HepG2 (cell line): ENCODE measurements at regions not wholly inside any gene's neighbourhood (a gene's known extent, or its start where the extent isn't known, plus 50 kb on each side); places are given as distances from the start of the nearest gene placed in this dataset.

ENCODE experiments used
- ATAC-seq: fragments of 200-7000 bp; cut with Tn5 transposase; 3 replicates; pipeline ENCODE4 v1.9.1; 2020; ENCODE audit warnings: mild to moderate bottlenecking, moderate library complexity
- BruUV-seq: library from RNA; stranded (reverse); fragments of 400-500 nt; replicated peaks from 2 replicates; lab custom pipeline; 2021; lab: Mats Ljungman, UMichigan
- CTCF ChIA-PET: fragments of 300-600 bp; formaldehyde crosslinking; extraction: SDS; loops from one replicate; lab custom pipeline; 2021; ENCODE audit warnings: low total read pairs, inconsistent platforms, low intra/inter-chr PET ratio; lab: Yijun Ruan, JAX
- POLR2A ChIA-PET: fragments of 350-600 bp; sonication (Branson Sonifier 250); formaldehyde crosslinking; loops from one replicate; lab custom pipeline; 2020; ENCODE audit warnings: antibody characterized with exemption, inconsistent platforms; lab: Yijun Ruan, JAX
- DNase-seq: peaks from one replicate; pipeline ENCODE4 v3.0.0-alpha.2; 2015; ENCODE audit warnings: low spot score
- FAIRE-seq: peaks from 3 replicates; lab custom pipeline; 2011; peaks lifted over from hg19 to GRCh38; lab: Jason Lieb, UNC
- H2AFZ ChIP-seq: one replicate; pipeline ENCODE4 v1.6.1; 2011; ENCODE audit warnings: low read length, inconsistent platforms
- H3K27ac ChIP-seq: fragments of 300-600 bp; 3 replicates; pipeline ENCODE4 v1.8.0; 2011; ENCODE audit warnings: mixed run types, mild to moderate bottlenecking, mixed read lengths, low read length, inconsistent platforms; ENCODE audit not compliant: insufficient read depth; ENCODE audit errors: extremely low read length
- H3K27me3 ChIP-seq, 2 experiments: fragments of 200-600 bp in 1 of 2; 2 replicates in 1 of 2; 3 replicates in 1 of 2; pipeline versions ENCODE4 v1.6.0 to v1.8.0; 2011; ENCODE audit warnings: low read length in 2 of 2, mild to moderate bottlenecking in 2 of 2, moderate library complexity in 2 of 2, inconsistent platforms in 1 of 2; ENCODE audit not compliant: insufficient read depth in 2 of 2, control insufficient read depth in 1 of 2
- H3K36me3 ChIP-seq, 2 experiments: fragments of 200-600 bp in 1 of 2; replicated peaks in 1 of 2; 2 replicates in 1 of 2; 3 replicates in 1 of 2; pipeline versions ENCODE4 v1.5.1 to v1.8.0; 2011; ENCODE audit warnings: low read length in 2 of 2, inconsistent platforms in 1 of 2; ENCODE audit not compliant: insufficient read depth in 2 of 2, control insufficient read depth in 1 of 2
- H3K4me1 ChIP-seq: 2 replicates; pipeline ENCODE4 v1.5.1; 2012; ENCODE audit warnings: low read length, inconsistent platforms; ENCODE audit not compliant: insufficient read depth
- H3K4me2 ChIP-seq: 2 replicates; pipeline ENCODE4 v1.6.0; 2011; ENCODE audit warnings: low read depth, low read length, inconsistent platforms
- H3K4me3 ChIP-seq, 3 experiments: fragments of 200-600 bp in 1 of 3; sonication (generic), shearing (Covaris generic) in 1 of 3; replicated peaks in 1 of 3; 2 replicates each; pipeline ENCODE4 v1.5.1; 2011 to 2016; ENCODE audit warnings: low read length in 3 of 3, inconsistent platforms in 2 of 3, low read depth in 2 of 3, mild to moderate bottlenecking in 2 of 3, control low read depth in 1 of 3, mixed read lengths in 1 of 3; ENCODE audit not compliant: insufficient read depth in 1 of 3
- H3K79me2 ChIP-seq: one replicate; pipeline ENCODE4 v1.6.1; 2011; ENCODE audit warnings: low read length, inconsistent platforms; ENCODE audit not compliant: insufficient read depth
- H3K9ac ChIP-seq: 2 replicates; pipeline ENCODE4 v1.6.0; 2011; ENCODE audit warnings: mild to moderate bottlenecking, low read depth, low read length, inconsistent platforms; ENCODE audit not compliant: insufficient read depth
- H3K9me3 ChIP-seq: 2 replicates; pipeline ENCODE4 v1.5.1; 2012; ENCODE audit warnings: mild to moderate bottlenecking, low read length
- H4K20me1 ChIP-seq: 2 replicates; pipeline ENCODE4 v1.6.0; 2011; ENCODE audit warnings: inconsistent platforms, mild to moderate bottlenecking, low read length, moderate library complexity; ENCODE audit not compliant: insufficient read depth
- GPN1 ChIP-seq: sonication (generic); formaldehyde crosslinking; IDR thresholded peaks from 2 replicates; pipeline ENCODE4 v1.5.1; 2020; ENCODE audit warnings: missing genetic modification reagents, borderline replicate concordance
- MED8 ChIP-seq: sonication (generic); formaldehyde crosslinking; IDR thresholded peaks from 2 replicates; pipeline ENCODE4 v1.8.1; 2023; ENCODE audit warnings: mild to moderate bottlenecking, missing genetic modification reagents; ENCODE audit not compliant: insufficient replicate concordance
- POLR2G ChIP-seq: fragments of 200-400 bp; formaldehyde crosslinking; IDR thresholded peaks from 2 replicates; pipeline ENCODE4 v1.6.1; 2018; ENCODE audit warnings: mild to moderate bottlenecking, low read depth, low read length, moderate library complexity
- RFX5 ChIP-seq: IDR thresholded peaks from 2 replicates; pipeline ENCODE4 v1.6.1; 2011; ENCODE audit warnings: low read depth, low read length, improper control_type of control experiment
- SMARCE1 ChIP-seq: fragments of 450-650 bp; IDR thresholded peaks from 2 replicates; pipeline ENCODE4 v1.6.1; 2017; ENCODE audit warnings: borderline replicate concordance
- TFDP1 ChIP-seq: IDR thresholded peaks from 2 replicates; pipeline ENCODE4 v1.6.1; 2016; ENCODE audit warnings: missing compliant biosample characterization, missing genetic modification reagents, borderline replicate concordance
- TMF1 ChIP-seq: sonication (generic); formaldehyde crosslinking; IDR thresholded peaks from 2 replicates; pipeline ENCODE4 v1.8.1; 2022; ENCODE audit warnings: low read depth, missing genetic modification reagents
- XBP1 ChIP-seq: sonication (generic); formaldehyde crosslinking; IDR thresholded peaks from 2 replicates; pipeline ENCODE4 v1.5.0; 2020; ENCODE audit warnings: missing genetic modification reagents
- ZNF224 ChIP-seq: sonication (generic); formaldehyde crosslinking; IDR thresholded peaks from 2 replicates; pipeline ENCODE4 v1.5.0; 2020; ENCODE audit warnings: mild to moderate bottlenecking, missing genetic modification reagents
- WGBS: methylation state at CpG from one replicate; pipeline ENCODE4 v1.1.6; 2017; ENCODE audit warnings: low lambda C conversion rate; 5-methylcytosine and 5-hydroxymethylcytosine counted together
- in situ Hi-C: cut with HindIII; loops from 2 replicates; pipeline ENCODE4 v1.10.0; 2017; ENCODE audit warnings: low pct_unique_long_range_greater_than_20kb; ENCODE audit not compliant: extremely low pct_ligation_motif_present
- intact Hi-C: fragments of 100-400 bp; cut with micrococcal nuclease; formaldehyde crosslinking; loops from one replicate; pipeline ENCODE4 v1.10.0; 2022; ENCODE audit not compliant: unreplicated experiment
- TF ChIP-seq, protein P1 (sequence below): sonication (generic); formaldehyde crosslinking; IDR thresholded peaks from 2 replicates; pipeline ENCODE4 v1.4.0; 2020; ENCODE audit warnings: missing genetic modification reagents
- TF ChIP-seq, protein P2 (sequence below): sonication (generic); formaldehyde crosslinking; IDR thresholded peaks from 2 replicates; pipeline ENCODE4 v1.8.0; 2022; ENCODE audit warnings: mild to moderate bottlenecking, missing genetic modification reagents; ENCODE audit not compliant: insufficient replicate concordance
- TF ChIP-seq, protein P3 (sequence below): sonication (generic); formaldehyde crosslinking; IDR thresholded peaks from 2 replicates; pipeline ENCODE4 v1.9.0; 2021; ENCODE audit warnings: missing genetic modification reagents, mild to moderate bottlenecking, borderline replicate concordance

- ChIA-PET CTCF (no interaction called here), POLR2A (no interaction called here)
- Histone ChIP-seq H3K4me1 (no peaks in the 10 kb centered on the region), H3K36me3 (no peaks in the 10 kb centered on the region), H3K4me2 (no peak overlapping the region), H3K4me3 (no peak overlapping the region), H2AFZ (no peak overlapping the region), H3K27ac (no peak overlapping the region), H3K9me3 (peaks cover 6% of the 10 kb centered on the region; the same call in 1 of the 2 replicates), H3K79me2 (no peaks in the 10 kb centered on the region), H3K9ac (no peak overlapping the region), H3K27me3 (0 out of 5 replicates have a peak, but pooled peaks cover 0 to 1% of the 10 kb centered on the region in 2 experiments), H4K20me1 (no peaks in the 10 kb centered on the region)
- TF ChIP-seq GPN1 (CRISPR knock-in tag): no peak
- TF ChIP-seq, protein P1, sequence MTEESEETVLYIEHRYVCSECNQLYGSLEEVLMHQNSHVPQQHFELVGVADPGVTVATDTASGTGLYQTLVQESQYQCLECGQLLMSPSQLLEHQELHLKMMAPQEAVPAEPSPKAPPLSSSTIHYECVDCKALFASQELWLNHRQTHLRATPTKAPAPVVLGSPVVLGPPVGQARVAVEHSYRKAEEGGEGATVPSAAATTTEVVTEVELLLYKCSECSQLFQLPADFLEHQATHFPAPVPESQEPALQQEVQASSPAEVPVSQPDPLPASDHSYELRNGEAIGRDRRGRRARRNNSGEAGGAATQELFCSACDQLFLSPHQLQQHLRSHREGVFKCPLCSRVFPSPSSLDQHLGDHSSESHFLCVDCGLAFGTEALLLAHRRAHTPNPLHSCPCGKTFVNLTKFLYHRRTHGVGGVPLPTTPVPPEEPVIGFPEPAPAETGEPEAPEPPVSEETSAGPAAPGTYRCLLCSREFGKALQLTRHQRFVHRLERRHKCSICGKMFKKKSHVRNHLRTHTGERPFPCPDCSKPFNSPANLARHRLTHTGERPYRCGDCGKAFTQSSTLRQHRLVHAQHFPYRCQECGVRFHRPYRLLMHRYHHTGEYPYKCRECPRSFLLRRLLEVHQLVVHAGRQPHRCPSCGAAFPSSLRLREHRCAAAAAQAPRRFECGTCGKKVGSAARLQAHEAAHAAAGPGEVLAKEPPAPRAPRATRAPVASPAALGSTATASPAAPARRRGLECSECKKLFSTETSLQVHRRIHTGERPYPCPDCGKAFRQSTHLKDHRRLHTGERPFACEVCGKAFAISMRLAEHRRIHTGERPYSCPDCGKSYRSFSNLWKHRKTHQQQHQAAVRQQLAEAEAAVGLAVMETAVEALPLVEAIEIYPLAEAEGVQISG (CRISPR knock-in tag): no peak
- no peak for TF ChIP-seq POLR2G
- ATAC-seq (no peak), FAIRE-seq (no peak), DNase-seq (no peak)
- no CpG with 5 or more reads among the region's 2 CpGs for WGBS
- BruUV-seq: no TSS peak
- intact Hi-C loops: no loop called here
- in situ Hi-C loops: no loop called here
These were observed 165.0 kb upstream of the GORAB start for GRCh38 chr1:170366980-170367379.

DNA sequence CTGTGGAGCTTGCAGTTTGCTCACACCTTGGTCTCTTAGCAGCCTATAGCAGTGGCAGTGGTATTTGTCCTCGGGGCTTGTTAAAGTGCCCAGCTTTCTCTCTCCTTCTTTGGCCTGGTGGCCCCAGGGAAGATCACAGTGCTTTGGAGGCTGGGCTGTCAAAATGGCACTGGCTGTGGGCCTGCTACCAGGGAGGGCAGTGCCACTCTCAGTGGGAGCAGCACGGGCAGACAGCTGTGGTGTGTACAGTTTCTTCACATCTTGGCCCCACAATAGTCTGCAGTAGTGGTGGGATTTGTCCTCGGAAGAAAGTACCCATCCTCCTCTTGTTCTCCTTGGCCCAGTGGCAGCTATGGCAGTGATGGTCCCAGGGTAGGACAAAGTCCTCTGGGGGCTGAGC, 164.4 kb upstream of the GORAB start:
- Histone ChIP-seq H3K4me3 (no peak overlapping the region), H3K27ac (no peak overlapping the region), H3K4me2 (no peak overlapping the region), H3K79me2 (no peaks in the 10 kb centered on the region), H3K4me1 (no peaks in the 10 kb centered on the region), H3K9ac (no peak overlapping the region), H3K9me3 (peaks cover 6% of the 10 kb centered on the region; the same call in 1 of the 2 replicates), H3K36me3 (no peaks in the 10 kb centered on the region), H2AFZ (no peak overlapping the region), H4K20me1 (no peaks in the 10 kb centered on the region), H3K27me3 (0 out of 5 replicates have a peak, but pooled peaks cover 0 to 1% of the 10 kb centered on the region in 2 experiments)
- POLR2A ChIA-PET: no interaction called here
- in situ Hi-C loops: no loop called here
- intact Hi-C loops: no loop called here
- DNase-seq (no peak), FAIRE-seq (no peak), ATAC-seq (no peak)
- 0% methylated on average over 3 of the region's 3 CpGs for WGBS
- BruUV-seq: no TSS peak
- CTCF ChIA-PET: no interaction called here
- TF ChIP-seq SMARCE1 (no peak), MED8 (CRISPR knock-in tag) (no peak), ZNF224 (CRISPR knock-in tag) (no peak), TFDP1 (CRISPR knock-in tag) (no peak), TMF1 (CRISPR knock-in tag) (no peak), RFX5 (no peak), XBP1 (CRISPR knock-in tag) (no peak)
- TF ChIP-seq, protein P2, sequence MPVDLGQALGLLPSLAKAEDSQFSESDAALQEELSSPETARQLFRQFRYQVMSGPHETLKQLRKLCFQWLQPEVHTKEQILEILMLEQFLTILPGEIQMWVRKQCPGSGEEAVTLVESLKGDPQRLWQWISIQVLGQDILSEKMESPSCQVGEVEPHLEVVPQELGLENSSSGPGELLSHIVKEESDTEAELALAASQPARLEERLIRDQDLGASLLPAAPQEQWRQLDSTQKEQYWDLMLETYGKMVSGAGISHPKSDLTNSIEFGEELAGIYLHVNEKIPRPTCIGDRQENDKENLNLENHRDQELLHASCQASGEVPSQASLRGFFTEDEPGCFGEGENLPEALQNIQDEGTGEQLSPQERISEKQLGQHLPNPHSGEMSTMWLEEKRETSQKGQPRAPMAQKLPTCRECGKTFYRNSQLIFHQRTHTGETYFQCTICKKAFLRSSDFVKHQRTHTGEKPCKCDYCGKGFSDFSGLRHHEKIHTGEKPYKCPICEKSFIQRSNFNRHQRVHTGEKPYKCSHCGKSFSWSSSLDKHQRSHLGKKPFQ (CRISPR knock-in tag): no peak
- TF ChIP-seq, protein P3, sequence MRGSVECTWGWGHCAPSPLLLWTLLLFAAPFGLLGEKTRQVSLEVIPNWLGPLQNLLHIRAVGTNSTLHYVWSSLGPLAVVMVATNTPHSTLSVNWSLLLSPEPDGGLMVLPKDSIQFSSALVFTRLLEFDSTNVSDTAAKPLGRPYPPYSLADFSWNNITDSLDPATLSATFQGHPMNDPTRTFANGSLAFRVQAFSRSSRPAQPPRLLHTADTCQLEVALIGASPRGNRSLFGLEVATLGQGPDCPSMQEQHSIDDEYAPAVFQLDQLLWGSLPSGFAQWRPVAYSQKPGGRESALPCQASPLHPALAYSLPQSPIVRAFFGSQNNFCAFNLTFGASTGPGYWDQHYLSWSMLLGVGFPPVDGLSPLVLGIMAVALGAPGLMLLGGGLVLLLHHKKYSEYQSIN (CRISPR knock-in tag): no peak
